ENCODE measurements at regions not wholly inside any gene's neighbourhood (a gene's known extent, or its start where the extent isn't known, plus 50 kb on each side); places are given as distances from the start of the nearest gene placed in this dataset.

DNA sequence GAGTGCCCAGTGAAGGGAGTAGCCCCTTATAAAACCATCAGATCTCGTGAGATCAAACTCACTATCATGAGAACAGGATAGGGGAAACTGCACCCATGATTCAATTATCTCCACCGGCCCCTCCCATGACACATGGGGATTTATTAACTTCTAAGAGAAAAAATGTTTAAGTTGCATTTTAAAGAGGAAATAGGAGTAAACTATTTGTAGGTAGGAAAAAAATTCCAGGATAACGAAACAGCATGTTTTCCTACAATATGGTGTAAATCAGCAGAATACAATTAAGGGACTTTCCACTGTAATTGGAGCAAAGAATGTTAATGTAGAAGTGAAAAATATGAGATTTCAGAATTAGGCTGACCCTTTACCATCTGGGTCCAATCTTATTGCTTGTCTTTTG lies 63.9 kb downstream of the FBXO5 start:
- ATAC-seq (ENCODE audit: low read depth) = no peak

DNA sequence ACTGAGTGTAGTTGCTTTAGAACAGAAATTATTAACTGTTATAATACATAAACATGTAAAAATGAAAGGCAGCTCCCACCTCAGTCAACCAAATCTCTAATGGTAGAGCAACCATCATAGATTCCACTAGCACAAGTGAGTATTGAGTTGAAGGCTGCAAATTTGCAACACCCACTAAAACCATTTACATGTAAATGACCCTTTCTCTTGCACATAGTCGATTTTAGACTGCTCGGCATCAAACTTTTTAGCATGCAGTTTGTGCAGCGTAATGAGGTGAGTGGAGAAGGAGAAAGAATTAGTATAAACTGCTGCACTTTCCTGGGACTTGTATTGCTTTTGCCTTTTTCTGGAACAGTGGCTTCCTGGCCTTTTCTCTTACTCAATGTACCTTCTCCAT lies 62.8 kb downstream of the FBXO5 start:
- TF ChIP-seq, protein P1, sequence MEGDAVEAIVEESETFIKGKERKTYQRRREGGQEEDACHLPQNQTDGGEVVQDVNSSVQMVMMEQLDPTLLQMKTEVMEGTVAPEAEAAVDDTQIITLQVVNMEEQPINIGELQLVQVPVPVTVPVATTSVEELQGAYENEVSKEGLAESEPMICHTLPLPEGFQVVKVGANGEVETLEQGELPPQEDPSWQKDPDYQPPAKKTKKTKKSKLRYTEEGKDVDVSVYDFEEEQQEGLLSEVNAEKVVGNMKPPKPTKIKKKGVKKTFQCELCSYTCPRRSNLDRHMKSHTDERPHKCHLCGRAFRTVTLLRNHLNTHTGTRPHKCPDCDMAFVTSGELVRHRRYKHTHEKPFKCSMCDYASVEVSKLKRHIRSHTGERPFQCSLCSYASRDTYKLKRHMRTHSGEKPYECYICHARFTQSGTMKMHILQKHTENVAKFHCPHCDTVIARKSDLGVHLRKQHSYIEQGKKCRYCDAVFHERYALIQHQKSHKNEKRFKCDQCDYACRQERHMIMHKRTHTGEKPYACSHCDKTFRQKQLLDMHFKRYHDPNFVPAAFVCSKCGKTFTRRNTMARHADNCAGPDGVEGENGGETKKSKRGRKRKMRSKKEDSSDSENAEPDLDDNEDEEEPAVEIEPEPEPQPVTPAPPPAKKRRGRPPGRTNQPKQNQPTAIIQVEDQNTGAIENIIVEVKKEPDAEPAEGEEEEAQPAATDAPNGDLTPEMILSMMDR (IDR thresholded peaks at IDR 0.05; ENCODE audit: poor library complexity, severe bottlenecking) = no peak
- no peak overlapping the region for H3K4me3 ChIP-seq (ENCODE audit: severe bottlenecking)

More for the DNA sequence above, 63.9 kb downstream of the FBXO5 start:
- DNase-seq (ENCODE audit: low spot score) = no peak
- Histone ChIP-seq H3K27me3 (ENCODE audit: insufficient read depth, poor library complexity, severe bottlenecking) (no peaks in the 10 kb centered on the region), H3K4me3 (ENCODE audit: severe bottlenecking) (no peak overlapping the region), H3K27ac (ENCODE audit: poor library complexity, severe bottlenecking) (no peak overlapping the region), H3K36me3 (ENCODE audit: low read depth) (no peaks in the 10 kb centered on the region), H3K4me1 (ENCODE audit: insufficient read depth, poor library complexity, severe bottlenecking) (no peaks in the 10 kb centered on the region), H3K9me3 (ENCODE audit: severe bottlenecking) (no peaks in the 10 kb centered on the region)
- TF ChIP-seq, protein P1 (IDR thresholded peaks at IDR 0.05; ENCODE audit: poor library complexity, severe bottlenecking) = no peak

More for the DNA sequence above, 62.8 kb downstream of the FBXO5 start:
- H3K4me1 ChIP-seq (ENCODE audit: insufficient read depth, poor library complexity, severe bottlenecking) = no peaks in the 10 kb centered on the region
- H3K27me3 ChIP-seq (ENCODE audit: insufficient read depth, poor library complexity, severe bottlenecking) = no peaks in the 10 kb centered on the region
- H3K36me3 ChIP-seq (ENCODE audit: low read depth) = no peaks in the 10 kb centered on the region
- H3K9me3 ChIP-seq (ENCODE audit: severe bottlenecking) = no peaks in the 10 kb centered on the region
- no peak for DNase-seq (ENCODE audit: low spot score)
- ATAC-seq (ENCODE audit: low read depth) = no peak
- H3K27ac ChIP-seq (ENCODE audit: poor library complexity, severe bottlenecking) = no peak overlapping the region
